GM21423 (cell line): ENCODE measurements at regions not wholly inside any gene's neighbourhood (a gene's known extent, or its start where the extent isn't known, plus 50 kb on each side); places are given as distances from the start of the nearest gene placed in this dataset.
"Not testable (repeated sequence)": the region's sequence is repeated elsewhere in the genome, so short reads cannot be mapped to it uniquely, and the experiment has no call there.

Source experiments
- ATAC-seq: cut with Tn5 transposase; IDR thresholded peaks from one replicate; pipeline ENCODE4 v1.9.1; 2021; ENCODE audit warnings: mild to moderate bottlenecking, moderate library complexity; ENCODE audit not compliant: unreplicated experiment

GRCh38 chr17:20681746-20682722 lies 102.5 kb downstream of the CDRT15L2 start:
- ATAC-seq, result not testable (repeated sequence)

- not testable (repeated sequence) for ATAC-seq
Measured at GRCh38 chr17:20683651-20684229, 104.2 kb downstream of the CDRT15L2 start.

- ATAC-seq, result not testable (repeated sequence)
Measured at GRCh38 chr17:20684975-20685374, 105.5 kb downstream of the CDRT15L2 start.

GRCh38 chr17:20687584-20687983 lies 108.1 kb downstream of the CDRT15L2 start:
- not testable (repeated sequence) for ATAC-seq

- ATAC-seq, result not testable (repeated sequence)
Measured at GRCh38 chr17:20689170-20689749, 109.7 kb downstream of the CDRT15L2 start.

- ATAC-seq, result not testable (repeated sequence)
Measured at GRCh38 chr17:20692706-20693105, 113.2 kb downstream of the CDRT15L2 start.

- ATAC-seq, result not testable (repeated sequence)
Measured at GRCh38 chr17:20695871-20696270, 116.3 kb downstream of the CDRT15L2 start.

- ATAC-seq, result peak; percentile 84
Measured at GRCh38 chr17:20698463-20699206, 119.1 kb downstream of the CDRT15L2 start.

- ATAC-seq, result not testable (repeated sequence)
Measured at GRCh38 chr17:20700528-20700927, 121.0 kb downstream of the CDRT15L2 start.

- not testable (repeated sequence) for ATAC-seq
Measured at GRCh38 chr17:20701366-20701765, 121.8 kb downstream of the CDRT15L2 start.

- ATAC-seq, result no peak
Measured at GRCh38 chr17:20702692-20703091, 123.2 kb downstream of the CDRT15L2 start.

- no peak for ATAC-seq
Measured at GRCh38 chr17:20703781-20704180, 124.3 kb downstream of the CDRT15L2 start.

GRCh38 chr17:20705186-20705585 lies 125.7 kb downstream of the CDRT15L2 start:
- ATAC-seq, result not testable (repeated sequence)

GRCh38 chr17:20706751-20707373 lies 127.3 kb downstream of the CDRT15L2 start:
- no peak for ATAC-seq

- ATAC-seq, result not testable (repeated sequence)
Measured at GRCh38 chr17:20708821-20709220, 129.3 kb downstream of the CDRT15L2 start.

GRCh38 chr17:20716481-20716880 lies 137.0 kb downstream of the CDRT15L2 start:
- not testable (repeated sequence) for ATAC-seq

GRCh38 chr17:20721171-20721570 lies 141.6 kb downstream of the CDRT15L2 start:
- ATAC-seq, result no peak

- not testable (repeated sequence) for ATAC-seq
Measured at GRCh38 chr17:20724391-20724790, 144.9 kb downstream of the CDRT15L2 start.

- not testable (repeated sequence) for ATAC-seq
Measured at GRCh38 chr17:20727201-20727600, 147.7 kb downstream of the CDRT15L2 start.

GRCh38 chr17:20728181-20728580 lies 148.7 kb downstream of the CDRT15L2 start:
- ATAC-seq, result no peak
